ENCODE measurements at regions not wholly inside any gene's neighbourhood (a gene's known extent, or its start where the extent isn't known, plus 50 kb on each side); places are given as distances from the start of the nearest gene placed in this dataset.

DNA sequence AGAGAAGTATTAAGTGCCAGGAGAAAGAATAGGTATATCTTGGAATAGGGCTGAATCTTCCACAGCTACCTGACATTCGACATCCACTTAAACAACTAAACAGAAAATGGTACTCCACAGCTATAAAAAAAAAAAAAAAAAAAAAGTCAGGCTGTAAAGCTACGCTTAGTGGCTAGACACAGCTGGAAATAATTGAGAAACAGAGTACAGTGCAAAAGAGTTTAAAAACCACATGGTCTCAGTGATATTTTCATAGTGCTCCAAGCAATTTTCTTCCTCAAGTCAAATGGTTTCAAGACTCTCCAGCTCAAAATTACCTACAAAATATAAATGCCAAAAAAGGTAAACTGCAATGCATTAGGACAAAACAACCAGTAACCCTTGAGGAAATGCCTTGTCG, 607.1 kb downstream of the KCNJ2 start:
- TF ChIP-seq EZH2phosphoT487 (IDR thresholded peaks at IDR 0.05; ENCODE audit: borderline replicate concordance, low read length) = no peak
- TF ChIP-seq, protein P1, sequence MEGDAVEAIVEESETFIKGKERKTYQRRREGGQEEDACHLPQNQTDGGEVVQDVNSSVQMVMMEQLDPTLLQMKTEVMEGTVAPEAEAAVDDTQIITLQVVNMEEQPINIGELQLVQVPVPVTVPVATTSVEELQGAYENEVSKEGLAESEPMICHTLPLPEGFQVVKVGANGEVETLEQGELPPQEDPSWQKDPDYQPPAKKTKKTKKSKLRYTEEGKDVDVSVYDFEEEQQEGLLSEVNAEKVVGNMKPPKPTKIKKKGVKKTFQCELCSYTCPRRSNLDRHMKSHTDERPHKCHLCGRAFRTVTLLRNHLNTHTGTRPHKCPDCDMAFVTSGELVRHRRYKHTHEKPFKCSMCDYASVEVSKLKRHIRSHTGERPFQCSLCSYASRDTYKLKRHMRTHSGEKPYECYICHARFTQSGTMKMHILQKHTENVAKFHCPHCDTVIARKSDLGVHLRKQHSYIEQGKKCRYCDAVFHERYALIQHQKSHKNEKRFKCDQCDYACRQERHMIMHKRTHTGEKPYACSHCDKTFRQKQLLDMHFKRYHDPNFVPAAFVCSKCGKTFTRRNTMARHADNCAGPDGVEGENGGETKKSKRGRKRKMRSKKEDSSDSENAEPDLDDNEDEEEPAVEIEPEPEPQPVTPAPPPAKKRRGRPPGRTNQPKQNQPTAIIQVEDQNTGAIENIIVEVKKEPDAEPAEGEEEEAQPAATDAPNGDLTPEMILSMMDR (conservative IDR thresholded peaks at IDR 0.05; ENCODE audit: low read depth, low read length) = no peak
- TF ChIP-seq EZH2 (IDR thresholded peaks at IDR 0.05; ENCODE audit: low read length, unreplicated experiment) = no peak
